SK-N-SH (cell line): ENCODE measurements at regions not wholly inside any gene's neighbourhood (a gene's known extent, or its start where the extent isn't known, plus 50 kb on each side); places are given as distances from the start of the nearest gene placed in this dataset.

Experiments
- CTCF ChIA-PET: fragments of 300-600, 350-600 bp; formaldehyde crosslinking; extraction: SDS; loops from one replicate; lab custom pipeline; 2021; lab: Yijun Ruan, JAX
- POLR2A ChIA-PET: fragments of 350-600 bp; sonication (Branson Sonifier 250); formaldehyde crosslinking; extraction: SDS; loops from one replicate; lab custom pipeline; 2020; ENCODE audit warnings: antibody characterized with exemption, inconsistent platforms; lab: Yijun Ruan, JAX
- DNase-seq: peaks from one replicate; pipeline ENCODE4 v3.0.0; 2012
- H2AFZ ChIP-seq: fragments of 200-600 bp; sonication (generic); 2 replicates; pipeline ENCODE4 v1.8.1; 2016; ENCODE audit warnings: antibody characterized with exemption, mild to moderate bottlenecking, low read depth
- H3F3A ChIP-seq: fragments of 200-600 bp; sonication (generic); replicated peaks from 2 replicates; pipeline ENCODE3; 2016; ENCODE audit warnings: antibody characterized with exemption, mild to moderate bottlenecking; ENCODE audit not compliant: insufficient read depth
- H3K27ac ChIP-seq, 2 experiments: fragments of 200-500 bp in 1 of 2; fragments of 200-600 bp in 1 of 2; sonication (Bioruptor generic) in 1 of 2; sonication (generic), shearing (Covaris generic) in 1 of 2; 2 replicates each; pipeline versions ENCODE4 v1.5.1 to v1.6.1; 2014 to 2016; ENCODE audit warnings: low read depth in 2 of 2, inconsistent platforms in 1 of 2, low read length in 1 of 2, mild to moderate bottlenecking in 1 of 2, mixed read lengths in 1 of 2
- H3K27me3 ChIP-seq: fragments of 200-600 bp; sonication (generic), shearing (Covaris generic); 2 replicates; pipeline ENCODE4 v1.6.1; 2016; ENCODE audit warnings: mixed run types; ENCODE audit not compliant: insufficient read depth
- H3K36me3 ChIP-seq, 2 experiments: fragments of 200-500 bp in 1 of 2; fragments of 200-600 bp in 1 of 2; sonication (Bioruptor generic) in 1 of 2; sonication (generic) in 1 of 2; replicated peaks in 1 of 2; 2 replicates each; pipeline versions ENCODE3 to v1.5.1; 2014 to 2016; ENCODE audit warnings: low read length in 1 of 2, mild to moderate bottlenecking in 1 of 2; ENCODE audit not compliant: insufficient read depth in 2 of 2, control insufficient read depth in 1 of 2
- H3K4me1 ChIP-seq, 2 experiments: fragments of 200-500 bp in 1 of 2; fragments of 200-600 bp in 1 of 2; sonication (Bioruptor generic) in 1 of 2; sonication (generic), shearing (Covaris generic) in 1 of 2; 2 replicates each; pipeline versions ENCODE4 v1.5.1 to v1.6.1; 2014 to 2016; ENCODE audit warnings: low read depth in 1 of 2, low read length in 1 of 2, mixed run types in 1 of 2; ENCODE audit not compliant: insufficient read depth in 2 of 2, control insufficient read depth in 1 of 2
- H3K4me2 ChIP-seq: fragments of 200-600 bp; sonication (generic), shearing (Covaris generic); 2 replicates; pipeline ENCODE4 v1.6.1; 2017; ENCODE audit warnings: mixed run types
- H3K4me3 ChIP-seq, 2 experiments: fragments of 200-500 bp in 1 of 2; fragments of 200-600 bp in 1 of 2; sonication (Bioruptor generic) in 1 of 2; sonication (generic), shearing (Covaris generic) in 1 of 2; 2 replicates each; pipeline versions ENCODE4 v1.5.1 to v1.8.1; 2014 to 2016; ENCODE audit warnings: low read depth in 2 of 2, inconsistent platforms in 1 of 2, low read length in 1 of 2, mild to moderate bottlenecking in 1 of 2, mixed read lengths in 1 of 2, moderate library complexity in 1 of 2
- H3K79me2 ChIP-seq: fragments of 200-600 bp; sonication (generic); 2 replicates; pipeline ENCODE4 v1.8.1; 2017; ENCODE audit warnings: mild to moderate bottlenecking; ENCODE audit not compliant: insufficient read depth
- H3K9ac ChIP-seq: fragments of 200-600 bp; sonication (generic); 2 replicates; pipeline ENCODE4 v1.6.1; 2017; ENCODE audit warnings: mixed run types
- H3K9me2 ChIP-seq: fragments of 200-600 bp; sonication (generic); 2 replicates; pipeline ENCODE4 v1.6.1; 2017; ENCODE audit warnings: mixed run types
- H3K9me3 ChIP-seq: fragments of 200-600 bp; sonication (generic); 2 replicates; pipeline ENCODE4 v1.6.1; 2017; ENCODE audit warnings: mixed run types, mild to moderate bottlenecking, moderate library complexity
- H4K20me1 ChIP-seq: fragments of 200-600 bp; sonication (generic); 2 replicates; pipeline ENCODE4 v1.6.1; 2017; ENCODE audit warnings: mild to moderate bottlenecking, mixed run types; ENCODE audit not compliant: insufficient read depth
- CHD2 ChIP-seq: fragments of 150-350 bp; IDR thresholded peaks from 2 replicates; pipeline ENCODE4 v1.6.1; 2018; ENCODE audit warnings: low read length; ENCODE audit not compliant: partially characterized antibody
- EP300 ChIP-seq, 2 experiments: IDR thresholded peaks; 2 replicates each; pipeline versions ENCODE4 v1.4.0 to v1.6.1; 2012; ENCODE audit warnings: borderline replicate concordance in 1 of 2, low read depth in 1 of 2, low read length in 1 of 2
- GATA2 ChIP-seq: sonication (generic); formaldehyde crosslinking; IDR thresholded peaks from 2 replicates; pipeline ENCODE4 v1.5.0; 2020; ENCODE audit warnings: mild to moderate bottlenecking, missing genetic modification reagents
- JUND ChIP-seq: IDR thresholded peaks from 2 replicates; pipeline ENCODE4 v1.4.0; 2012
- NRF1 ChIP-seq: IDR thresholded peaks from 2 replicates; pipeline ENCODE4 v1.6.1; 2012; ENCODE audit warnings: low read depth, mild to moderate bottlenecking, low read length
- RCOR1 ChIP-seq: fragments of 150-350 bp; IDR thresholded peaks from 2 replicates; pipeline ENCODE4 v1.6.1; 2017; ENCODE audit warnings: antibody characterized with exemption, low read length
- TCF12 ChIP-seq: IDR thresholded peaks from 2 replicates; pipeline ENCODE4 v1.4.0; 2012
- WGBS: methylation state at CpG from one replicate; pipeline ENCODE4 v1.1.6; 2017; ENCODE audit warnings: low lambda C conversion rate; 5-methylcytosine and 5-hydroxymethylcytosine counted together
- TF ChIP-seq, protein P1 (sequence below): IDR thresholded peaks from 2 replicates; pipeline ENCODE4 v1.6.1; 2012; ENCODE audit warnings: mild to moderate bottlenecking, low read depth, low read length, moderate library complexity
- TF ChIP-seq, protein P2 (sequence below): fragments of 150-350 bp; IDR thresholded peaks from 2 replicates; pipeline ENCODE4 v1.6.1; 2016; ENCODE audit warnings: mild to moderate bottlenecking, low read depth, low read length

DNA sequence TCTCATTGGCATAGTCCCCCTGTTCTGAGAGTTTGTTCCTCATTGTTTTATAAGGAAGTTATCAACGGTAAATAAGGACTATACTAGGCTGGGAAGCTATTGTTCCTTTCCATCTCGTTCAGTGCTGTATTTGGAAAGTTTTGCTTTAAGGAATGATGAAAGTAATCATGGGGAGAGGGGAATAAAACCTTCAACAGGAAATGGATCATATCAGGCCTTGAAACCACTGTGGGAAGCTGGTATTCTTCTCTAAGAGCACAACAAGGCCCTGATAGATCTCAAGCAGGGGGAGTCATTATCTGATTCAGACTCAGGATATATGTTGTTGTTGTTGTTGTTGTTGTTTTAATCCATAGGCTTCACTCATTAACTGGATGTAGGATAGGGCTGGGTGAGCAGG lies 474.5 kb downstream of the ENC1 start (continued):
- TF ChIP-seq, protein P1, sequence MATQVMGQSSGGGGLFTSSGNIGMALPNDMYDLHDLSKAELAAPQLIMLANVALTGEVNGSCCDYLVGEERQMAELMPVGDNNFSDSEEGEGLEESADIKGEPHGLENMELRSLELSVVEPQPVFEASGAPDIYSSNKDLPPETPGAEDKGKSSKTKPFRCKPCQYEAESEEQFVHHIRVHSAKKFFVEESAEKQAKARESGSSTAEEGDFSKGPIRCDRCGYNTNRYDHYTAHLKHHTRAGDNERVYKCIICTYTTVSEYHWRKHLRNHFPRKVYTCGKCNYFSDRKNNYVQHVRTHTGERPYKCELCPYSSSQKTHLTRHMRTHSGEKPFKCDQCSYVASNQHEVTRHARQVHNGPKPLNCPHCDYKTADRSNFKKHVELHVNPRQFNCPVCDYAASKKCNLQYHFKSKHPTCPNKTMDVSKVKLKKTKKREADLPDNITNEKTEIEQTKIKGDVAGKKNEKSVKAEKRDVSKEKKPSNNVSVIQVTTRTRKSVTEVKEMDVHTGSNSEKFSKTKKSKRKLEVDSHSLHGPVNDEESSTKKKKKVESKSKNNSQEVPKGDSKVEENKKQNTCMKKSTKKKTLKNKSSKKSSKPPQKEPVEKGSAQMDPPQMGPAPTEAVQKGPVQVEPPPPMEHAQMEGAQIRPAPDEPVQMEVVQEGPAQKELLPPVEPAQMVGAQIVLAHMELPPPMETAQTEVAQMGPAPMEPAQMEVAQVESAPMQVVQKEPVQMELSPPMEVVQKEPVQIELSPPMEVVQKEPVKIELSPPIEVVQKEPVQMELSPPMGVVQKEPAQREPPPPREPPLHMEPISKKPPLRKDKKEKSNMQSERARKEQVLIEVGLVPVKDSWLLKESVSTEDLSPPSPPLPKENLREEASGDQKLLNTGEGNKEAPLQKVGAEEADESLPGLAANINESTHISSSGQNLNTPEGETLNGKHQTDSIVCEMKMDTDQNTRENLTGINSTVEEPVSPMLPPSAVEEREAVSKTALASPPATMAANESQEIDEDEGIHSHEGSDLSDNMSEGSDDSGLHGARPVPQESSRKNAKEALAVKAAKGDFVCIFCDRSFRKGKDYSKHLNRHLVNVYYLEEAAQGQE = no peak
- TF ChIP-seq, all 33 proteins: peak for 0

DNA sequence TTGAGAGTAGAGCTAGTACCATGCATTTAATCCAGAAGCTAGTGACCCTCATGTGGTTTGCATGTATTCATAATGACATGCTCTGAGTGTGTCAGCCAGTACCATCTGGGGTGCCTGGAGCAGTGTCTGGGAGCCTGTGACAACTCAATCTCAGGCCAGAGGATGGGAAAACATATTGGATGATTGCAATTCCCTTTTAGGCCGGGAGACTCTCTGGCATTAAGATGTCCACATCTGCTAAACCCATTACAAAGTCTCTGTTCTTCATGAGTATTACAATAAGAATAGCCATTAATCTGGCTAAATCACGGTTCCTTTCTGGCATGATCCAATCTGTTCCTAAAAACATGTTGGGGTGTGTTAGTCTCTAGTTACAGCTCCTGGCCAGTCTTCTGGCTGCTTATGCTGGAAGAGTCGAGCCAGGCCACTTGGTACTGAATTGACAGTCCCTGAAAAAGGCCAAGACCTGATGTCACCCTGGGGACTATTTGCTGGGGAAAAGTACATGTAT lies 475.7 kb downstream of the ENC1 start:
- no peaks in the 10 kb centered on the region for H3K9me2 ChIP-seq
- ChIA-PET CTCF (no interaction called here), POLR2A (no interaction called here)
- no peaks in the 10 kb centered on the region for H3K27me3 ChIP-seq
- no peaks in the 10 kb centered on the region for H3K36me3 ChIP-seq
- 70% methylated on average over 3 of the region's 3 CpGs for WGBS
- no peak overlapping the region for H3K4me3 ChIP-seq
- no peaks in the 10 kb centered on the region for H3K79me2 ChIP-seq
- H2AFZ ChIP-seq = no peak overlapping the region
- H3K27ac ChIP-seq = peak overlapping the region in 1 of 2 experiments; percentile 91; a peak in 2 of 4 replicates
- H3K4me1 ChIP-seq = peaks cover 11 to 14% of the 10 kb centered on the region in 2 experiments; a peak in 3 of 4 replicates
- peaks cover 14% of the 10 kb centered on the region for H3F3A ChIP-seq
- no peaks in the 10 kb centered on the region for H4K20me1 ChIP-seq
- DNase-seq = peak; percentile 47
- H3K4me2 ChIP-seq = no peak overlapping the region
- TF ChIP-seq RCOR1 = peak; percentile 23; the same call in 1 of the 2 replicates
- TF ChIP-seq GATA2 (CRISPR knock-in tag) = peak; percentile 55; the same call in 1 of the 2 replicates
- peak; percentile 51 for TF ChIP-seq CHD2
- peak in 1 of 2 experiments; percentile 82; a peak in 2 of 4 replicates for TF ChIP-seq EP300 (IDR thresholded peaks at IDR 0.05; ENCODE audit: borderline replicate concordance in 1 of 2, low read depth in 1 of 2, low read length in 1 of 2)
- TF ChIP-seq JUND = no peak
- no peaks in the 10 kb centered on the region for H3K9me3 ChIP-seq
- no peak overlapping the region for H3K9ac ChIP-seq

DNA sequence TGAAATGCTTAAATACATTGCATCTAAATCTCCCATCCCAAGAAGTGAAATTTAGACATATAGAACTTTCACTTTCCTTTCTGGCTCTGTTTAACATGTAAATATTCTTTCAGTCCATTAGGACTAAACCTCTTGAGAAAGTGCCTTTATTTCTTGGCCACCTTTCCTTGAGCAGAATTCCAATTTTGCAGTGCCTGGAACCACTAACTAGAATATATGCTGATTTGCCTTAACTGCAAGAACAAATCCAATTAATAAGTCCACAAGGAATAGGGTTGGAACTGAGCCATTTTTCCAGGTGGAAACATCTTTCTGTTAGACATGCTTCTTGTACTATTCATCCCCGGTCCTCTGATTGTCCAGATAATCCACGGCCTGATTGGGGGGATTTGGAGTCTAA lies 478.0 kb downstream of the ENC1 start:
- peaks cover 7% of the 10 kb centered on the region for H3F3A ChIP-seq
- no peaks in the 10 kb centered on the region for H3K36me3 ChIP-seq
- ChIA-PET POLR2A (no interaction called here), CTCF (no interaction called here)
- no peak for TF ChIP-seq NRF1
- TF ChIP-seq CHD2 = no peak
- no peak for TF ChIP-seq TCF12
- TF ChIP-seq, protein P2, sequence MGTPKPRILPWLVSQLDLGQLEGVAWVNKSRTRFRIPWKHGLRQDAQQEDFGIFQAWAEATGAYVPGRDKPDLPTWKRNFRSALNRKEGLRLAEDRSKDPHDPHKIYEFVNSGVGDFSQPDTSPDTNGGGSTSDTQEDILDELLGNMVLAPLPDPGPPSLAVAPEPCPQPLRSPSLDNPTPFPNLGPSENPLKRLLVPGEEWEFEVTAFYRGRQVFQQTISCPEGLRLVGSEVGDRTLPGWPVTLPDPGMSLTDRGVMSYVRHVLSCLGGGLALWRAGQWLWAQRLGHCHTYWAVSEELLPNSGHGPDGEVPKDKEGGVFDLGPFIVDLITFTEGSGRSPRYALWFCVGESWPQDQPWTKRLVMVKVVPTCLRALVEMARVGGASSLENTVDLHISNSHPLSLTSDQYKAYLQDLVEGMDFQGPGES = no peak
- H3K27me3 ChIP-seq = no peaks in the 10 kb centered on the region
- H3K4me2 ChIP-seq = no peak overlapping the region
- H3K27ac ChIP-seq = no peak overlapping the region
- no peaks in the 10 kb centered on the region for H4K20me1 ChIP-seq
- no peak overlapping the region for H3K9ac ChIP-seq
- WGBS = 66% methylated on average over 2 of the region's 2 CpGs
- no peak for DNase-seq
- H2AFZ ChIP-seq = no peak overlapping the region
- no peak overlapping the region for H3K4me3 ChIP-seq
- no peaks in the 10 kb centered on the region for H3K9me2 ChIP-seq
- no peaks in the 10 kb centered on the region for H3K9me3 ChIP-seq
- H3K79me2 ChIP-seq = no peaks in the 10 kb centered on the region
- peaks cover 11% of the 10 kb centered on the region in 2 experiments; a peak in 3 of 4 replicates for H3K4me1 ChIP-seq
